ENCODE measurements at regions not wholly inside any gene's neighbourhood (a gene's known extent, or its start where the extent isn't known, plus 50 kb on each side); places are given as distances from the start of the nearest gene placed in this dataset.
"Not testable (repeated sequence)": the region's sequence is repeated elsewhere in the genome, so short reads cannot be mapped to it uniquely, and the experiment has no call there.

GRCh38 chr13:43946281-43946680, 66.6 kb downstream of the LACC1 start:
- no peak for DNase-seq

DNA sequence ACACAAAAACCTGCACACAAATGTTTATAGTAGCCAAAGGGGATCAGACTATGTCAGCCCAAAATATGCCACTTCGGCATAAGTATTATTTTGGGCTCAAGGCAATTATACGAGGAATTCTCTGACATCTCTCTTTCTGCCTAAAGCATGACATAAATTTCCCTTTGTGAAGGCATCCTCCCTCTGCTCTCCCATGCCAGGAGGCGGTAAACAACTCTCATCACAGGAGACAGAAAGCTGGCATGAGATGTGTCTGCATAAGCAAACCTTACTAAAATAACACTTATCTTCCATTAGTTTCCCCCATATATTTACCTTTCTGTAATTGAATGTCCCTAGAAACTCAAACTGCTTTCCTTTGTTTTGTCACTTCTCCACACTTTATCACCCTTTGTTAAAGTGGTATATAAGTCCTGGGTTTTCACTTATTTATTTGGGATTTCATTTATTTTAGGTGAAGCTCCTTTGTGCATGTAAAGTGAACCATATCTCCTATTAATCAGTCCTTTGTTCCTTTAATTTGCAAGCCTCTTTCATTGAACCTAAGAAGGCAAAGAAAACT, 68.3 kb downstream of the LACC1 start:
- DNase-seq: no peak

DNA sequence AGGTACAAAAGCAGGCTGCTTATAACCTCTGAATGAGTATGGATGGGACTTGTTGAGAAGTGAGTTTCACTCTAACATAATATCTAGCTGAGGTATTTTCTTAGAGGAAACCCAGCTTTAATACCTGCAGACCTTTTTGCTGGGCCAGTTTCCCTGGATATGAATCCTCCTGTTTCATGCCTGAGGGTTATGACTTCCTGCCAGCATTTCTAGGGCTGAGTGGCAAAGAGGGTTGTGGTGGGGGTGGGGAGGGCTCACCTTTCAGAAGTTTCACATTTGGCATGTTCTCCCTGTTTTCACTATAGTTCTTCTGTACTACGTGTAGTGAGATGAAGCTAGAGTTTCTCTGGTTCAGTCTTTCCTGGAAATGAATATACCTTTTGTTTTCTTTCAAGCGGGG, 73.7 kb downstream of the LACC1 start:
- DNase-seq: no peak

DNA sequence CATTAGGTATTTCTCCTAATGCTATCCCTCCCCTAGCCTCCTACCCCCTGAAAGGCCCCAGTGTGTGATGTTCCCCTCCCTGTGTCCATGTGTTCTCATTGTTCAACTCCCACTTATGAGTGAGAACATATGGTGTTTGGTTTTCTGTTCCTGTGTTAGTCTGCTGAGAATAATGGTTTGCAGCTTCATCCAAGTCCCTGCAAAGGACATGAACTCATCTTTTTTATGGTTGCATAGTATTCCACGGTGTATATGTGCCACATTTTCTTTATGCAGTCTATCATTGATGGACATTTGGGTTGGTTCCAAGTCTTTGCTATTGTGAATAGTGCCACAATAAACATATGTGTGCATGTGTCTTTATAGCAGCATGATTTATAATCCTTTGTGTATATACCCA, 77.3 kb downstream of the LACC1 start:
- not testable (repeated sequence) for DNase-seq

GRCh38 chr13:43959291-43959690, 79.6 kb downstream of the LACC1 start:
- DNase-seq: no peak

DNA sequence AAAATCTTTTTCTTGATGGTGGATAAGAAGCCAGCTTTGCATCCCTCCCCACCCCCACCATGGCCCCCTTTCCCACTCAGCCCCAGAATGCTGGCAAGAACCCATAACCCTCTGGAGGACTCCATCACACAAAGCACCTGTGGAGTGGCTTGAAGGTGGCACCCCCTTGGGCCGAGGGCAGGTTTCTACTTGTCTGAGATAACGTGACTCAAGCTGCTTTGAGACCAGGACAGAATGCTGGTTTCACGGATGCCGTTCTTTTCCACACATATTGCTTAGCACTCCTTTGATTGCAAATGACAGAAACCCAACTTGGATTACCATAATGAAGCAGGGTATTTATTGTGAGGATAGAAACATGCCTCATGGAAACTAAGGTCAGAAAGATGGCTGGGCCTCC, 82.2 kb downstream of the LACC1 start:
- DNase-seq: no peak

- no peak for DNase-seq
Observed at GRCh38 chr13:43963726-43964125, 84.0 kb downstream of the LACC1 start.

GRCh38 chr13:43964698-43965458, 85.2 kb downstream of the LACC1 start:
- DNase-seq: no peak

DNA sequence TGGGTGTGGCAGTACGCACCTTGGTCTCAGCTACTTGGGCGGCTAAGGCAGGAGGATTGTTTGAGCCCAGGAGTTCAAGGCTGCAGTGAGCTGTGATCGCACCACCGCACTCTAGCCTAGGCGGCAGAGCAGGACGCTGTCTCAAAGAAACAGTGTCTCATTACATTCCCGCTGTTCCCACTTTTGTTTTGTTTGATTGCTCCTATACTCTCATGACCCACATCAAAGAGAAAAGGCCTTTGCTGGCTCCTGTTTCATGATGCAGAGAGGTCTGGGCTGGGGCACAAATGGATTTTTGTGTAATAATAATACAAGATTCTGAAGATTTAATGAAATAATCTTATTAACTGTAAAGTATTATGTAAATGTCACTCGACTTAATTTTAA, 85.7 kb downstream of the LACC1 start:
- DNase-seq: no peak

GRCh38 chr13:43968251-43968942, 88.7 kb downstream of the LACC1 start:
- not testable (repeated sequence) for DNase-seq

DNA sequence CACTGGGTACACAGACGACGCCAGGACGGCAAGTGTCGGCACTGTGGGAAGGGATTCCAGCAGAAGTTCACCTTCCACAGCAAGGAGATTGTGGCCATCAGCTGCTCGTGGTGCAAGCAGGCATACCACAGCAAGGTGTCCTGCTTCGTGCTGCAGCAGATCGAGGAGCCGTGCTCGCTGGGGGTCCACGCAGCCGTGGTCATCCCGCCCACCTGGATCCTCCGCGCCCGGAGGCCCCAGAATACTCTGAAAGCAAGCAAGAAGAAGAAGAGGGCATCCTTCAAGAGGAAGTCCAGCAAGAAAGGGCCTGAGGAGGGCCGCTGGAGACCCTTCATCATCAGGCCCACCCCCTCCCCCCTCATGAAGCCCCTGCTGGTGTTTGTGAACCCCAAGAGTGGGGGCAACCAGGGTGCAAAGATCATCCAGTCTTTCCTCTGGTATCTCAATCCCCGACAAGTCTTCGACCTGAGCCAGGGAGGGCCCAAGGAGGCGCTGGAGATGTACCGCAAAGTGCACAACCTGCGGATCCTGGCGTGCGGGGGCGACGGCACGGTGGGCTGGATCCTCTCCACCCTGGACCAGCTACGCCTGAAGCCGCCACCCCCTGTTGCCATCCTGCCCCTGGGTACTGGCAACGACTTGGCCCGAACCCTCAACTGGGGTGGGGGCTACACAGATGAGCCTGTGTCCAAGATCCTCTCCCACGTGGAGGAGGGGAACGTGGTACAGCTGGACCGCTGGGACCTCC, 89.4 kb downstream of the LACC1 start:
- DNase-seq: not testable (repeated sequence)

GRCh38 chr13:43969919-43970318, 90.2 kb downstream of the LACC1 start:
- not testable (repeated sequence) for DNase-seq

- DNase-seq: not testable (repeated sequence)
Observed at GRCh38 chr13:43970520-43971242, 91.0 kb downstream of the LACC1 start.

- DNase-seq: not testable (repeated sequence)
Observed at GRCh38 chr13:43971324-43971723, 91.6 kb downstream of the LACC1 start.

GRCh38 chr13:43977911-43978310, 98.2 kb downstream of the LACC1 start:
- no peak for DNase-seq

GRCh38 chr13:43978688-43979087, 99.0 kb downstream of the LACC1 start:
- no peak for DNase-seq

DNA sequence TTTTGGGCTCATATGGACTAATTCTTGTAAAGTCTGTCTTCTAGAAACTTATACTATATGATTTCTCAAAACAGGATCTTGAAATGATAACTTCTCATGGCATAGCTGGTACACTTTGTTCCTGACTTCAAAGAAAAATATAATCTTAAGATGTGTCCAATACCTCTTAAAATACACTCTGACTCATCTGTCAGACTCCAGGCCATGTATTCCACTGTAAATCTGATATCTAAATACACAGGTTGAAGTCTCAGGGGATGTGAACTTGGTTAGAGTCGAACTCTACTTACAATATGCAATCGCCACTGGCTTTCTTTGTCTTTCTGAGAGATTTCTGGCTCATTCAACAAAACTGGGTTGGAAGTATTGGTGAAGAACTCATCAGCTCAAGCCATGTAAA, 99.8 kb downstream of the LACC1 start:
- DNase-seq: no peak

DNA sequence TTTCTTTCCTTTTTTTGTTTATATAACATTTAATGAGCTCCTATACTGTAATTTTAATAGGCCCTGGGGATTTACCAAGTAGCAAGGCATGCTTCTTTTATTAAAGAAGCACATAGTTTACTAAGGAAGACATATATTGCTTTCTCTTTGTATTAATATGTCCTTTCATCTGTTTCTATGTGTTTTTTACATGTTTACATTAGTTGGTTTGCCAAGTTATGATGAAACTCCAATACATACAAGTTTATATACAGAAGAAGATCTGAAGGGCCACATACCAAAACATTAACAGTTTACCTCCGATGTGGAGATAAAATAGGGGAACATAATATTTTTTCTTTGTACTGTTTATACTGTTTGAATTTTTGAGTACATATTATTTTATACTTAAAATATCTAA, 100.9 kb downstream of the LACC1 start:
- DNase-seq: no peak

DNA sequence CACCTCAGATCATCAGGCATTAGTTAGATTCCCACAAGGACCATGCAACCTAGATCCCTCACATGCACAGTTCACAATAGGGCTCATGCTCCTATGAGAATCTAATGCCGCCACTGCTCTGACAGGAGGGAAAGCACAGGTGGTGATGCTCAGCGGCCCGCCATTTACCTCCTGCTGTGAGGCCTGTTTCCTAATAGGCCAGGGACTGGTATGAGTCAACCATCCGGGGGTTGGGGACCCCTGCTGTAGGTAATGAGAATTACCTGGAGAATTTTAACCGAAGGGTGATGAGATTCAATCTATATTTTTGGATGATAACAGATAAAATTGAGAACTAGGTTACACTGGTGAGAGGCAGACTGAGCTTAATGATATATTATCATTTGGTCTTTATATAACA, 101.4 kb downstream of the LACC1 start:
- no peak for DNase-seq

GRCh38 chr13:43981512-43982301, 102.0 kb downstream of the LACC1 start:
- DNase-seq: no peak

- no peak for DNase-seq
Observed at GRCh38 chr13:43983373-43983772, 103.7 kb downstream of the LACC1 start.

GRCh38 chr13:43984292-43984691, 104.6 kb downstream of the LACC1 start:
- no peak for DNase-seq
